ENCODE measurements at regions not wholly inside any gene's neighbourhood (a gene's known extent, or its start where the extent isn't known, plus 50 kb on each side); places are given as distances from the start of the nearest gene placed in this dataset.

DNA sequence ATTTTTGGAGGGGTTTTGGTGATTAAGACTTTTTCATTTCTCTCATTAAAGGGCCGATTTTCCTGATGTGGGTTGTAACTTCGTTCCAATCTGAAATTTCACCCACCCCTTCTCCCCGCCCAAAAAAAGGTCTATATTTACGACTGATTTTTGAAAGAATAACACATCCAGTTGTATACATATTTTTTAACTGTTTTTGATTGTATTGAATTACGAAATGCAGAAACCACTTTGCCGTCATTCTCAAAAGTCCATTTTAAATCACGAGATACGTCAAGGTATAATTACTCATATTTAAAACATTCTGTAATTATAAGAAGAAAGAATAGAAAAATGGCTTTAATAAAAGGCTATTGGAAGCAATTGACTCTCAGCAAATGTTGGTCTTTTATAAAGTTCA lies 520.7 kb downstream of the MED13L start:
- Histone ChIP-seq H3K27ac (ENCODE audit: insufficient read depth, low read depth, low read length, poor library complexity, severe bottlenecking) (no peak overlapping the region), H3K36me3 (ENCODE audit: control insufficient read depth, insufficient read depth, low read length) (no peaks in the 10 kb centered on the region), H3K4me1 (ENCODE audit: control insufficient read depth, insufficient read depth, low read length) (peaks cover 17% of the 10 kb centered on the region), H3K9me3 (ENCODE audit: control insufficient read depth, low read length) (no peaks in the 10 kb centered on the region), H3K4me3 (ENCODE audit: insufficient read depth, low read depth, low read length) (no peak overlapping the region), H3K27me3 (ENCODE audit: control insufficient read depth, insufficient read depth, low read length, poor library complexity, severe bottlenecking) (no peaks in the 10 kb centered on the region)
- WGBS, 2 experiments = 93% methylated on average over 3 to 4 of the region's 8 CpGs

DNA sequence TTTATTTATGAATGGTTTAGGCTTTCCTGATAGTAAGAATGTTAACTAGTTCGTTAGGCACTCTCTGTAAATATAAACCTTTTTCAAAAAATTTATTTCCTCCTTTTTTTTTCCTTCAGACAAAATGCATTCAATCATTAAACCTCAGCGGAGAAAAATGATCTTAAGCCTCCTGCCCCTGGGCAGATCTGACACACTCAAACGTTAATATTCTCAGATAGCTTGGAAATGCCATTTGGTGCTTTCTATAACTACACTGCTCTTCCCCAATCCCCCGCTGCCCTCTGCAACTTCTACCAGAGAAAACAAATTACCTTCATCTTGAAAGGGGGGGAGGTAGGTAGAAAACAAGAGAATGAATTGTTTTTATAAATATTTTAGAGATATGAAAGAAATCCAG lies 521.2 kb downstream of the MED13L start:
- Histone ChIP-seq H3K4me3 (ENCODE audit: insufficient read depth, low read depth, low read length) (no peak overlapping the region), H3K27me3 (ENCODE audit: control insufficient read depth, insufficient read depth, low read length, poor library complexity, severe bottlenecking) (no peaks in the 10 kb centered on the region), H3K36me3 (ENCODE audit: control insufficient read depth, insufficient read depth, low read length) (no peaks in the 10 kb centered on the region), H3K4me1 (ENCODE audit: control insufficient read depth, insufficient read depth, low read length) (peaks cover 17% of the 10 kb centered on the region), H3K27ac (ENCODE audit: insufficient read depth, low read depth, low read length, poor library complexity, severe bottlenecking) (no peak overlapping the region), H3K9me3 (ENCODE audit: control insufficient read depth, low read length) (no peaks in the 10 kb centered on the region)
- 66 to 68% methylated on average over 3 of the region's 4 CpGs for WGBS, 2 experiments

DNA sequence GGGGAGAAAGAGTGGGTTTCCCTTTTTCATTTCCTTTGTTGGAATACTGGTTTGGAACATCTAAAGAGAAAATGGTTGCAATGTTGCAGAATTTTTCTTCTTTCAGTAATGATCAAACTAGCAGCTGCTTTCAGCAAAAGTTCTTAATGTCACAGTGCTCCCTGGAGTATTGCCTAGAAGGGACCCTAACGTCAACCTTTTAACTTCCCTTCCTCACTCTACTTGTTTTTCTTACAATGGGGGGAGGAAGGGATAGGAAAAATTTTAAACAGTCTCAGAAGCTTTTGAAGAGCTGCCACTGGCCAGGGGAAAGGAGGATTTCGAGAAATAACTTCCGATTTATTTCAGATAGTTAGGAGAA lies 521.8 kb downstream of the MED13L start:
- Histone ChIP-seq H3K27me3 (ENCODE audit: control insufficient read depth, insufficient read depth, low read length, poor library complexity, severe bottlenecking) (no peaks in the 10 kb centered on the region), H3K4me1 (ENCODE audit: control insufficient read depth, insufficient read depth, low read length) (peaks cover 17% of the 10 kb centered on the region), H3K36me3 (ENCODE audit: control insufficient read depth, insufficient read depth, low read length) (no peaks in the 10 kb centered on the region), H3K27ac (ENCODE audit: insufficient read depth, low read depth, low read length, poor library complexity, severe bottlenecking) (no peak overlapping the region), H3K4me3 (ENCODE audit: insufficient read depth, low read depth, low read length) (no peak overlapping the region), H3K9me3 (ENCODE audit: control insufficient read depth, low read length) (no peaks in the 10 kb centered on the region)
- WGBS, 2 experiments = 77 to 92% methylated on average over 2 of the region's 3 CpGs

DNA sequence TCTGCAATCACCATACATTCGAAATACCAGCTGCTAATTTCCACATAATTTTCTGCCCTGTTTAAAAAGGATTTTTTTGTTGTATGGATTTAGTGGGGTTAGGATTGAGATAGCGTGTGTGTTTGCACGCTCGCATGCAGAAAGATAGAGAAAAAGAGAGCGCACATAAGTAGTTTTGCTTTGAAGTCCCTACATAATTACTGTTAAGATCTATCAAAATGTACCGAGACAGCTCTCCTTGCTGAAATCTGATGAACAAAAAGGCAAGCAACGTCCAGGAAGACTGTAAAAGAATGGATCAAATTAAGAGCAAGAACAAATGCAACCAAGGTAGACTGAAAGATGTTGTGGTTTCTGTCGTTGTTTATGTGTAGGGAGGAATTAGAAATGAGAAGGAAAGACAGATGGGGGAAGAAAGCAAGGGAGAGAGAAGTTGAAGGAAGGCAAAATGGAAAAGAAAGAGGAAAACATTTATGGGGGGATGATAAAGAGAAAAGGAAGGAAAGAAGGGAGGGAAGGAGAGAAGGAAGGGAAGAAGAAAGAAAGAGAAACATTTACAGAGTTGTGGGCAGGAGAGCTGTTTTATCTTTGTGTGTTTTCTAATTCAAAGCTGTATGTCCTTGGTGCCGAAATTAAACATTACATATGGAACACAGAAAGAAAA lies 522.3 kb downstream of the MED13L start:
- no peak overlapping the region for H3K4me3 ChIP-seq (ENCODE audit: insufficient read depth, low read depth, low read length)
- 90 to 92% methylated on average over 8 to 9 of the region's 9 CpGs for WGBS, 2 experiments

DNA sequence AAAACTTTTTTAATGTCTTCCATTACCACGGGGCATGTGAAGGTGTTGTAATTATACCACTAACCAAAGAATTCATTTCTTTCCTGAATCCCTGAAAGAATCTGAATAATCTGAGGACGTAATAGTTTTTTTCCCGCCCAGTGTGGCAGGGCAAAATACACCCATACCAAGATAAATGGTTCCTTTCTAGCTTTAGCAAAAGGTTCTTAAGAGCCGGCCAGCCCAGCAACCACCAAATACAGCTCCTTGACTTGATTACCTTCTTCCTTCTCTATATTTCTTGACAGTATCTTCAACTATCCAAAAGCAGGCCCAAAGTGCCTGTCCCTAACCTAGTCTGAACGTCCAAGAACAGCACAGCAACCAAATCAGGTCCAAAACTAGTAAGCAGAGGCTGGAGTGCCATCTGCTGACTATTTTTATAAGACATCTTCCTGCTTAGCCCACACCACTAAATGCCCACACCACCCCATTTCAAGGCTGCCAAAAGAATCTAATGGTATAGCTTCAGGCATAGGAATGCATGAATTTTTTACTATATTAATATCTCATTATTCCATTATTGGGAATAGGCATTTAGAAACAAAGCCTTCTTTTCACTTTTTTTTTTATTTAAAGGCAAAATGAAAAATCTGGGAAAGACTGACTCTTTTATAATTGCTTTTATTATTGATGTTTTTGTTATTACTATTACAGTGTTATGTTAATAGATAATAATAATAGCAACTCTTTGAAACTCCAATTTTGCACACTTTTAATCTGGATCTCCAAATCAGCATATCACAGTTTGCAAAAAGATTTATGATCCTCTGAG lies 524.4 kb downstream of the MED13L start:
- H3K36me3 ChIP-seq (ENCODE audit: control insufficient read depth, insufficient read depth, low read length) = no peaks in the 10 kb centered on the region
- no peak overlapping the region for H3K4me3 ChIP-seq (ENCODE audit: insufficient read depth, low read depth, low read length)
- WGBS, 2 experiments = 62 to 78% methylated on average over 4 to 5 of the region's 5 CpGs
- H3K27ac ChIP-seq (ENCODE audit: insufficient read depth, low read depth, low read length, poor library complexity, severe bottlenecking) = no peak overlapping the region
- peaks cover 4% of the 10 kb centered on the region for H3K4me1 ChIP-seq (ENCODE audit: control insufficient read depth, insufficient read depth, low read length)
- no peaks in the 10 kb centered on the region for H3K27me3 ChIP-seq (ENCODE audit: control insufficient read depth, insufficient read depth, low read length, poor library complexity, severe bottlenecking)
- H3K9me3 ChIP-seq (ENCODE audit: control insufficient read depth, low read length) = no peaks in the 10 kb centered on the region

More for the DNA sequence above, 522.3 kb downstream of the MED13L start:
- H3K9me3 ChIP-seq (ENCODE audit: control insufficient read depth, low read length) = no peaks in the 10 kb centered on the region
- no peak overlapping the region for H3K27ac ChIP-seq (ENCODE audit: insufficient read depth, low read depth, low read length, poor library complexity, severe bottlenecking)
- H3K4me1 ChIP-seq (ENCODE audit: control insufficient read depth, insufficient read depth, low read length) = peaks cover 17% of the 10 kb centered on the region
- H3K27me3 ChIP-seq (ENCODE audit: control insufficient read depth, insufficient read depth, low read length, poor library complexity, severe bottlenecking) = no peaks in the 10 kb centered on the region
- no peaks in the 10 kb centered on the region for H3K36me3 ChIP-seq (ENCODE audit: control insufficient read depth, insufficient read depth, low read length)

DNA sequence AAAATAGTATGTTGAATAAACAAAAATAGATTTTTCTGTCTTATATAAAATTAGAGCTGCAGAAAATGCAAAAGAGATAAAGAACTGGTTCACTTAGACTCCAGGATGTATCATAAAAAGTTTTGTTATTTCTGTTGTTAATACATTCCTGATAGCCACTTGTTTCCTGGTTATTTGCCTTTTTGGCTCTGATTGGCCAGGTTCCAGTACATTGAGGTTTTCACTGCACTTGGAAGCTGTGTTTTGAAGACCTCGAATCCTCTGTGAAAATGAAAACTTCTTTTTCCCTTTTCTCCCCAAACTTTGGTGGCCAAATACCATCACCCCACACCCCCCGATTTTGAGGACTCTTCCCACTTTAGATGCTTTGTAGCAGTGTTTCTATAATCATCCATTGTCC lies 525.3 kb downstream of the MED13L start:
- 87 to 91% methylated on average over 2 of the region's 2 CpGs for WGBS, 2 experiments
- H3K4me1 ChIP-seq (ENCODE audit: control insufficient read depth, insufficient read depth, low read length) = peaks cover 4% of the 10 kb centered on the region
- H3K27me3 ChIP-seq (ENCODE audit: control insufficient read depth, insufficient read depth, low read length, poor library complexity, severe bottlenecking) = no peaks in the 10 kb centered on the region

DNA sequence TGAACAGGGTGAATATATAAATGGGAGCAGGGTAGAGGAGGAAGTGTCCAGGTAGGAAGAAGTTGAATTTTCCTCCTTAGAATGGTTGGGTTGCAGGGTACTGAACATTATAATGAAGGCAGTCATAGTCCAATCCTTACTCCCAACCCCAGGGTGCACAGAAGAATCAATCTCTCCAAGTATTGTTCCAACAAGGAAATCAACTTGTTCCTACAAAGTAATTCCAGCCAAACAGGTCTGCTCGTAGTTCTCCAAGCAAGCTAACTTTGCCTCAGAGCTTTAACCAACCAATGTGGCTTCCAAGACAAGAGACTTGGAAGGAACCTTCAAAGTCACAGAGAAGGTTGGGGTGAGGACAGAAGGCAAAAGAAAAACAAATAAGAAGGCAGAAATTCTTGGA lies 527.2 kb downstream of the MED13L start:
- no peak overlapping the region for H3K27ac ChIP-seq (ENCODE audit: insufficient read depth, low read depth, low read length, poor library complexity, severe bottlenecking)
- H3K4me3 ChIP-seq (ENCODE audit: insufficient read depth, low read depth, low read length) = no peak overlapping the region
- H3K27me3 ChIP-seq (ENCODE audit: control insufficient read depth, insufficient read depth, low read length, poor library complexity, severe bottlenecking) = no peaks in the 10 kb centered on the region
- 89 to 94% methylated on average over 1 of the region's 1 CpG for WGBS, 2 experiments
- no peaks in the 10 kb centered on the region for H3K36me3 ChIP-seq (ENCODE audit: control insufficient read depth, insufficient read depth, low read length)
- H3K9me3 ChIP-seq (ENCODE audit: control insufficient read depth, low read length) = no peaks in the 10 kb centered on the region
- no peaks in the 10 kb centered on the region for H3K4me1 ChIP-seq (ENCODE audit: control insufficient read depth, insufficient read depth, low read length)

More for the DNA sequence above, 525.3 kb downstream of the MED13L start:
- Histone ChIP-seq H3K36me3 (ENCODE audit: control insufficient read depth, insufficient read depth, low read length) (no peaks in the 10 kb centered on the region), H3K27ac (ENCODE audit: insufficient read depth, low read depth, low read length, poor library complexity, severe bottlenecking) (no peak overlapping the region), H3K4me3 (ENCODE audit: insufficient read depth, low read depth, low read length) (no peak overlapping the region), H3K9me3 (ENCODE audit: control insufficient read depth, low read length) (no peaks in the 10 kb centered on the region)

DNA sequence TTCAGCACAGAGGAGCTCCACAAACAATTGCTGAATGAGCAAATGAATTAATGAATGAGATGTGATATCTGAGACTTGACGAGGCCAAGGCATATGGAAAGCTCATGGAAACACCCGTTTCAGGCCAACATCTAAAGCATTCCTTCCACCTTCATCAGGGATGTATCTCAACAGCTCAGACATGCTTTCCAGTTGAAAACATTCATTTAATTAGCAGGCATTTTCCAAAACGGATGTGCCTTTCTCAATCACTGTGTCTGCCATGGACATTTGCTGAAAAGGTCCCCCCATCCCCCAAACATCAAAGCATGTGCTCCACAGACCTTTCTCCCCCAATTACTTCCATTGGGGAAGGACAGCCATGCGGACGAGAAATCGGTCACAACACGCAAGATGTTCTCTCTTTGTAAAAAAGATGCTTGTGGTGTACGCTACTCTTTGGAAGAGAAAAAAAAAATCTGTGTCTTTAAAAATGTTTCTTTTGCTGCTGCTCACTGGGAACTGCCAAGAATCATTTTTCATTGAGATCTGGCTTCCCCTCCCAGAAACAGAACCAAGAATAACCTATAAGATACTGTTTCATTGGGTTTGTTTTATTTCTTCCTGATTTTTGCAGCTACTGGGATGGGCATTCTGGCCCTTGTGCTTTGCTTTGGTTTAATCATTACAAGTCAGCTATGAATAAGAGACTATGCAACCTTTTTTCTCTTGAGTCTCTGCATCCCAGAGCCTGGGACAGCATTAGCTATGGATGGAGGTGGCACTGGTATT lies 528.2 kb downstream of the MED13L start:
- WGBS, 2 experiments = 93 to 94% methylated on average over 8 of the region's 8 CpGs
- H3K9me3 ChIP-seq (ENCODE audit: control insufficient read depth, low read length) = no peaks in the 10 kb centered on the region
- H3K4me3 ChIP-seq (ENCODE audit: insufficient read depth, low read depth, low read length) = no peak overlapping the region
- no peaks in the 10 kb centered on the region for H3K4me1 ChIP-seq (ENCODE audit: control insufficient read depth, insufficient read depth, low read length)
- H3K27ac ChIP-seq (ENCODE audit: insufficient read depth, low read depth, low read length, poor library complexity, severe bottlenecking) = no peak overlapping the region
- no peaks in the 10 kb centered on the region for H3K36me3 ChIP-seq (ENCODE audit: control insufficient read depth, insufficient read depth, low read length)
- no peaks in the 10 kb centered on the region for H3K27me3 ChIP-seq (ENCODE audit: control insufficient read depth, insufficient read depth, low read length, poor library complexity, severe bottlenecking)

DNA sequence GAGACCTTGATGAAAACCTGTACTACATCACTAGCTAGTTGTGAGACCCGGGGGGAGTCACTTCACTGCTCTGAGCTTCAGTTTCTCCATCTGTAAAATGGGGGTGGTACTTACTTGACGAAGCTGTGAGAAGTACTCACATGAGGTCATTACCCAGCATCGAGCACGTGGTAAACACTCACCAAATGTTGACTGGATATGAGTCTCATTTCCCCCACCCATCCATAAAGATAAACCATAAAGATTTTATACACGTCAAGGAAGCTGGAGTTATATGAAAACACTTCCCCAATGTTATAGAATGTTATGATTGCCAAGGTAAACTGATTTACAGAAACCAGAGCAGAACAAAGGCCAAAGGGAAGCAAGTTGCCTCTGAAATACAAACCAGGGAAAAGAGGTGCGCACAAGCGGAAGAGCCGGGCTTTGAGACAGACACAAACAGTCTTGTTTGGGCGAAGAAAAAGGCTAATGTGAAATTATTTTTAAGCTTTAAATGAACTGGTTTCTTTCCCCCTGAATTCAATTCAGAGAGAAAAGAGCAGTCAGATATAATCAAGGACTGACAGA lies 536.8 kb downstream of the MED13L start:
- Histone ChIP-seq H3K9me3 (ENCODE audit: control insufficient read depth, low read length) (no peaks in the 10 kb centered on the region), H3K4me1 (ENCODE audit: control insufficient read depth, insufficient read depth, low read length) (no peaks in the 10 kb centered on the region), H3K27ac (ENCODE audit: insufficient read depth, low read depth, low read length, poor library complexity, severe bottlenecking) (no peak overlapping the region), H3K36me3 (ENCODE audit: control insufficient read depth, insufficient read depth, low read length) (no peaks in the 10 kb centered on the region), H3K4me3 (ENCODE audit: insufficient read depth, low read depth, low read length) (no peak overlapping the region), H3K27me3 (ENCODE audit: control insufficient read depth, insufficient read depth, low read length, poor library complexity, severe bottlenecking) (no peaks in the 10 kb centered on the region)
- WGBS, 2 experiments = 92 to 94% methylated on average over 8 to 9 of the region's 9 CpGs

DNA sequence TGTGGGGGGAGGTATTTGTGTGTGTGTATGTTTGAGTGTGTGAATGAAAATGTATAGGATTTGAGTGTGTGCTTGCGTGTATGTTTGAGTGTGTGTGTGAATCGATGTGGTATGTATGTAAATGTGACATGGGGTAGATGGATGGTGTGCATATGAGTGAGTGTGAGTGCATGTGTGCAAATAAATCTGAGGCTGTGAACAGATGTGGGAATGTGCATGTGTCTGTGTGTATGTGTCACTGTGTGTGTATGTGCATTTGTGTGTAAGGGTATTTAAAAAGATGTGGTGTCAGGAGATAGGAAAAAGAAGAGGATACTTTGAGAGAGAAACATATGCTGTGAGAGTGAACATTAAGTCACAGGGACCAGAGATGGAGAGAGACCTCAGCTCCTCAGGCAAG lies 539.6 kb downstream of the MED13L start:
- H3K9me3 ChIP-seq (ENCODE audit: control insufficient read depth, low read length) = no peaks in the 10 kb centered on the region
- no peaks in the 10 kb centered on the region for H3K36me3 ChIP-seq (ENCODE audit: control insufficient read depth, insufficient read depth, low read length)
- 91 to 95% methylated on average over 2 of the region's 2 CpGs for WGBS, 2 experiments
- H3K4me3 ChIP-seq (ENCODE audit: insufficient read depth, low read depth, low read length) = no peak overlapping the region
- no peaks in the 10 kb centered on the region for H3K4me1 ChIP-seq (ENCODE audit: control insufficient read depth, insufficient read depth, low read length)
- no peak overlapping the region for H3K27ac ChIP-seq (ENCODE audit: insufficient read depth, low read depth, low read length, poor library complexity, severe bottlenecking)
- H3K27me3 ChIP-seq (ENCODE audit: control insufficient read depth, insufficient read depth, low read length, poor library complexity, severe bottlenecking) = no peaks in the 10 kb centered on the region
